ENCODE measurements at regions not wholly inside any gene's neighbourhood (a gene's known extent, or its start where the extent isn't known, plus 50 kb on each side); places are given as distances from the start of the nearest gene placed in this dataset.

GRCh38 chr18:59842947-59843346 is 56.8 kb upstream of the PMAIP1 start:
- ChIA-PET CTCF (interaction anchor here (1.2 to 1.6 kb wide), 4 partner anchors 19 to 145 kb away, joined by 3 to 5 read pairs (median 4); no protein-coding TSS in a partner anchor), POLR2A (no interaction called here)
- Histone ChIP-seq H3K36me3 (ENCODE audit: control insufficient read depth in 2 of 2, extremely low read depth in 1 of 2, insufficient read depth in 2 of 2, low read length in 2 of 2) (no peaks in the 10 kb centered on the region), H2AFZ (ENCODE audit: low read depth, low read length) (no peak overlapping the region), H3K27me3 (ENCODE audit: control insufficient read depth in 2 of 2, insufficient read depth in 2 of 2, low read length in 2 of 2) (peaks cover 0 to 2% of the 10 kb centered on the region in 2 experiments), H3K9me1 (replicated peaks; ENCODE audit: control insufficient read depth, extremely low read depth, insufficient read depth, low read length) (no peaks in the 10 kb centered on the region), H3K79me2 (ENCODE audit: control insufficient read depth, insufficient read depth, low read length) (no peaks in the 10 kb centered on the region), H3K4me1 (ENCODE audit: control insufficient read depth, extremely low read depth, insufficient read depth, low read length) (no peaks in the 10 kb centered on the region), H4K20me1 (replicated peaks; ENCODE audit: control insufficient read depth, extremely low read depth, insufficient read depth, low read length) (no peaks in the 10 kb centered on the region), H3K27ac (ENCODE audit: insufficient read depth, low read depth, low read length) (no peak overlapping the region), H3K9me3 (replicated peaks; ENCODE audit: control insufficient read depth, insufficient read depth, low read length) (no peaks in the 10 kb centered on the region), H3K4me2 (ENCODE audit: insufficient read depth, low read length) (no peak overlapping the region), H3K4me3 (replicated peaks in 1 of 3; ENCODE audit: insufficient read depth in 1 of 3, low read depth in 1 of 3, low read length in 3 of 3) (no peak overlapping the region), H3K9ac (replicated peaks; ENCODE audit: extremely low read depth, insufficient read depth, low read length) (no peak overlapping the region)
- FAIRE-seq (no peak), DNase-seq (ENCODE audit: low read depth, low spot score) (no peak)
- dilution Hi-C loops (cut with MboI; ENCODE audit: extremely low pct_ligation_motif_present, low sequenced_read_pairs) (loop anchor here (25.0 kb wide), 1 partner anchor 144 kb away; no protein-coding TSS in a partner anchor), intact Hi-C loops (cut with micrococcal nuclease) (no loop called here)
- no peak for TF ChIP-seq JUN (IDR thresholded peaks at IDR 0.05; ENCODE audit: borderline replicate concordance, insufficient read depth, insufficient read length, low read depth)
- no peak for TF ChIP-seq EZH2 (IDR thresholded peaks at IDR 0.05; ENCODE audit: borderline replicate concordance, low read depth, low read length, severe bottlenecking)
- no peak for TF ChIP-seq FOS (IDR thresholded peaks at IDR 0.05; ENCODE audit: borderline replicate concordance, insufficient read depth, low read length)
- TF ChIP-seq MYC (IDR thresholded peaks at IDR 0.05; ENCODE audit: low read depth, low read length), result no peak
- TF ChIP-seq POLR2A (IDR thresholded peaks at IDR 0.05; ENCODE audit: low read depth, low read length), result no peak
- no peak for TF ChIP-seq GATA2 (IDR thresholded peaks at IDR 0.05; ENCODE audit: insufficient read depth, insufficient read length, low read depth, low read length)
- no peak for TF ChIP-seq MAX (IDR thresholded peaks at IDR 0.05; ENCODE audit: insufficient read depth, insufficient read length)
- TF ChIP-seq CTCF (IDR thresholded peaks at IDR 0.05; ENCODE audit: extremely low read depth in 1 of 2, insufficient read depth in 1 of 2, low read depth in 1 of 2, low read length in 2 of 2), result no peak
- TF ChIP-seq POLR2AphosphoS5 (IDR thresholded peaks at IDR 0.05; ENCODE audit: insufficient read depth, low read depth, low read length), result no peak
- BruUV-seq (replicated peaks), result no TSS peak
